Bronchial epithelial cell (primary cell): ENCODE measurements at regions not wholly inside any gene's neighbourhood (a gene's known extent, or its start where the extent isn't known, plus 50 kb on each side); places are given as distances from the start of the nearest gene placed in this dataset.

Experiments
- DNase-seq: peaks from one replicate; pipeline ENCODE4 v3.0.0-alpha.2; 2010; ENCODE audit warnings: low read depth
- FAIRE-seq: peaks from 2 replicates; lab custom pipeline; 2011; peaks lifted over from hg19 to GRCh38; lab: Jason Lieb, UNC
- H3K27me3 ChIP-seq: 2 replicates; pipeline ENCODE4 v1.5.1; 2011; ENCODE audit warnings: low read length; ENCODE audit not compliant: control insufficient read depth, insufficient read depth
- H3K36me3 ChIP-seq: 2 replicates; pipeline ENCODE4 v1.5.1; 2011; ENCODE audit warnings: low read length; ENCODE audit not compliant: control insufficient read depth, insufficient read depth
- H3K4me3 ChIP-seq: 2 replicates; pipeline ENCODE4 v1.5.1; 2011; ENCODE audit warnings: mild to moderate bottlenecking, low read depth, low read length, control low read depth
- TF ChIP-seq, protein P1 (sequence below): IDR thresholded peaks from 2 replicates; pipeline ENCODE4 v1.5.1; 2011; ENCODE audit warnings: mild to moderate bottlenecking, moderate library complexity, low read length, control low read depth, inconsistent platforms; ENCODE audit not compliant: insufficient read depth, severe bottlenecking

DNA sequence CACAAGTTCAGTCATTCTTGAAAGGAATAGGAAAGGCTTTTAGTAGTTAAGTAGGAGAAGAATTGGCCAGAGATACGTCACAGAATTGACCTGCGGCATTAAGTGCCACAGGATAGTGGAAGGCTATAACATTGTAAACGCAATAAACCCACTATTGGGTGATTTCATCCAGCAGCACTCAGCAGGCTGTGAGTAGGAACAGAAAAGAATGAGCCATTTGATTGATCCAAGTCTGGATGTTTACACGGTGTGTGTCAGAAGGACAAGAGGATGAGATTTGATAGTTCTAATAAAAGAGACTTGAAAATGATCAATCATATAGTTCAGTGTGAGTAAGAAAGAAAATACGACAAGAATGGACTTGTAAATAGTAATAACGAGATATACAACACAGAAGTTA is 110.0 kb upstream of the MTAP start:
- TF ChIP-seq, protein P1, sequence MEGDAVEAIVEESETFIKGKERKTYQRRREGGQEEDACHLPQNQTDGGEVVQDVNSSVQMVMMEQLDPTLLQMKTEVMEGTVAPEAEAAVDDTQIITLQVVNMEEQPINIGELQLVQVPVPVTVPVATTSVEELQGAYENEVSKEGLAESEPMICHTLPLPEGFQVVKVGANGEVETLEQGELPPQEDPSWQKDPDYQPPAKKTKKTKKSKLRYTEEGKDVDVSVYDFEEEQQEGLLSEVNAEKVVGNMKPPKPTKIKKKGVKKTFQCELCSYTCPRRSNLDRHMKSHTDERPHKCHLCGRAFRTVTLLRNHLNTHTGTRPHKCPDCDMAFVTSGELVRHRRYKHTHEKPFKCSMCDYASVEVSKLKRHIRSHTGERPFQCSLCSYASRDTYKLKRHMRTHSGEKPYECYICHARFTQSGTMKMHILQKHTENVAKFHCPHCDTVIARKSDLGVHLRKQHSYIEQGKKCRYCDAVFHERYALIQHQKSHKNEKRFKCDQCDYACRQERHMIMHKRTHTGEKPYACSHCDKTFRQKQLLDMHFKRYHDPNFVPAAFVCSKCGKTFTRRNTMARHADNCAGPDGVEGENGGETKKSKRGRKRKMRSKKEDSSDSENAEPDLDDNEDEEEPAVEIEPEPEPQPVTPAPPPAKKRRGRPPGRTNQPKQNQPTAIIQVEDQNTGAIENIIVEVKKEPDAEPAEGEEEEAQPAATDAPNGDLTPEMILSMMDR, result no peak
- FAIRE-seq, result no peak
- no peaks in the 10 kb centered on the region for H3K36me3 ChIP-seq
- no peaks in the 10 kb centered on the region for H3K27me3 ChIP-seq
- no peak overlapping the region for H3K4me3 ChIP-seq
- no peak for DNase-seq

DNA sequence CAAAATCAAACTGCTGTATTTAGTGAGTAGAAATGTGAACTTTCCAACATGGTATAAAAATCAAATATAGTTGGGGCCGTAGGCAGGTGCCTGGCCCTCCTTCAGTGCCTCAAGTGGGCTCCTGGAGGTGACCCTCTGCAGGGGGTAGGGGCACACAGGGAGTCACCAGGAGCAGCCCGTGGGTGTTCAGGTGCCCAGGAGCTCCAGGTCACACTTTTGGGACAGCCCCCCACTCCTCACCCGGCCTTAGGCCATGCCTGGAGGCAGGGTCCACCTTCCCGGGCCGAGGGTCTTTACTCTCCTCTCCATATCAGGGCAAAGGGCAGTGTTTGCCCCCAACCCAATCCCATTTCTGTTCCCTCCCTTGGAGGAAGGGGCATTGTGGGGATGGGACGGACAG is 108.0 kb upstream of the MTAP start:
- TF ChIP-seq, protein P1, result no peak
- FAIRE-seq, result no peak
- H3K36me3 ChIP-seq, result no peaks in the 10 kb centered on the region

DNA sequence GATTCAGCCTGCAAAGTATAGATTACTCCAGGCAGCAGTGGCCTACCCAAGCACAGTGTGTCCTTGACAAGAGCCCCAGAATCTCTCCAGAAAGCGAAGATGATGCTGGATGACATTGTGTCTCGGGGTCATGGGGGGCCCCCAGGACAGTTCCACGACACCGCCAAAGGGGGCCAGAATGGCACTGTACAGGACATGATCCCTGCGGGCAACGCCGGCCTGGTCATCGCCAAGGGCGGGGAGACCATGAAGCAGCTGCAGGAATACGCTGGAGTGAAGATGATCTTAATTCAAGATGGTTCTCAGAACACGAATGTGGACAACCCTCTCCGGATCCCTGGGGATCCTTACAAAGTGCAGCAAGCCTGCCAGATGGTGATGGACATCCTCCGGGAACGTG is 107.0 kb upstream of the MTAP start:
- no peak overlapping the region for H3K4me3 ChIP-seq
- no peak for FAIRE-seq
- no peaks in the 10 kb centered on the region for H3K27me3 ChIP-seq
- no peaks in the 10 kb centered on the region for H3K36me3 ChIP-seq
- no peak for DNase-seq
- TF ChIP-seq, protein P1, result no peak

More for the DNA sequence above, 108.0 kb upstream of the MTAP start:
- Histone ChIP-seq H3K4me3 (no peak overlapping the region), H3K27me3 (no peaks in the 10 kb centered on the region)
- DNase-seq, result no peak

DNA sequence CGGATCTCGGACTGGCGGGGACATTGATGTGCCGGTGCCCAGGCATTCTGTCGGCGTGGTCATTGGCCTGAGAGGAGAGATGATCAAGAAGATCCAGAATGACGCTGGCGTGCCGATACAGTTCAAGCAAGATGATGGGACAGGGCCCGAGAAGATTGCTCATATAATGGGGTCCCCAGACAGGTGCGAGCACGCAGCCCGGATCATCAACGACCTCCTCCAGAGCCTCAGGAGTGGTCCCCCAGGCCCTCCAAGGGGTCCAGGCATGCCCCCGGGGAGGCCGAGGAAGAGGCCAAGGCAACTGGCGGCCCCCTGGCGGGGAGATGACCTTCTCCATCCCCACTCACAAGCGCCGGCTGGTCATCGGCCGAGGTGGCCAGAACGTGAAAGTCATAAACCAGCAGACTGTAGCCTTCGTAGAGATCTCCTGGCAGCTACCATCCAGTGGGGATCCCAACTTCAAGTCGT is 106.5 kb upstream of the MTAP start:
- Histone ChIP-seq H3K4me3 (no peak overlapping the region), H3K27me3 (no peaks in the 10 kb centered on the region), H3K36me3 (no peaks in the 10 kb centered on the region)
- TF ChIP-seq, protein P1, result no peak
- DNase-seq, result no peak
- no peak for FAIRE-seq

DNA sequence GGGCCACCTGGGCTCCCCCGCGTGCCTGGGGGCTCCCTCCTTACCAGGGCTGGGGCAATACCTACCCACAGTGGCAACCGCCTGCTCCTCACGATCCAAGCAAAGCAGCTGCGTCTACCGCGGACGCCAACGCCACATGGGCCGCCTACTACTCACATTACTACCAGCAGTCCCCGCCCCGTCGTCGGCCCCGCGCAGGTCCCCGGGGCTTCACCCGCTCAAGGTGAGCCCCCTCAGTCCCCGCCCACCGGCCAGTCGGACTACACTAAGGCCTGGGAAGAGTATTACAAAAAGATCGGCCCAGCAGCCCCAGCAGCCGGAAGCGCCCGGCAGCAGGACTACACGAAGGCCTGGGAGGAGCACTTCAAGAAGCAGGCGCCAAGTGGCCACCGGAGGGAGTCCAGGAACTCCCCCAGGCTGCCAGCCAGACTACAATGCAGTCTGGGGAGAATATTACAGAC is 106.0 kb upstream of the MTAP start:
- Histone ChIP-seq H3K36me3 (no peaks in the 10 kb centered on the region), H3K27me3 (no peaks in the 10 kb centered on the region), H3K4me3 (no peak overlapping the region)
- FAIRE-seq (no peak), DNase-seq (no peak)
- TF ChIP-seq, protein P1, result peak; percentile 1

DNA sequence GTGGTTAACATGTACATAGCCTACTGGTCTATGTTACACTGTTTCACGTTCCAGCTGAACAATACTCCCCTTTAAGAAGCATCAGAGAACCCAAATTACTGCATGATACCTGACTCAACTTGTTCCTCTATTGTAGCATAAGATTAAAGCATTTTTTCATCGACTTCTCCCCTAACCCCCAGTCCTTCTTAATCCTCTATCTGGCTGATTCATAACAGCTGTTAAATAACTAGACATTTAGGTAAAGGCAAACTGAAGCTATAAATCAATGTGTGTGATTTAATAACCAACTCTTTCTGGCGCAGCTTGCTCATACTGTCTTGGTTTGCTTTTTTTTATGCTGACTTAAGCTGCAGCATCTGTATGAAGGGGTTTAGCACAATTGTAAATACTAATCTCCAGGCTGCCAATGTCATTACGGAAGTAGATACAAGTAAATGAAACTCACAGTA is 94.2 kb upstream of the MTAP start:
- TF ChIP-seq, protein P1, result no peak
- no peak overlapping the region for H3K4me3 ChIP-seq
- no peaks in the 10 kb centered on the region for H3K36me3 ChIP-seq
- FAIRE-seq (no peak), DNase-seq (peak; percentile 72)
- no peaks in the 10 kb centered on the region for H3K27me3 ChIP-seq
